ENCODE measurements at regions not wholly inside any gene's neighbourhood (a gene's known extent, or its start where the extent isn't known, plus 50 kb on each side); places are given as distances from the start of the nearest gene placed in this dataset.

DNA sequence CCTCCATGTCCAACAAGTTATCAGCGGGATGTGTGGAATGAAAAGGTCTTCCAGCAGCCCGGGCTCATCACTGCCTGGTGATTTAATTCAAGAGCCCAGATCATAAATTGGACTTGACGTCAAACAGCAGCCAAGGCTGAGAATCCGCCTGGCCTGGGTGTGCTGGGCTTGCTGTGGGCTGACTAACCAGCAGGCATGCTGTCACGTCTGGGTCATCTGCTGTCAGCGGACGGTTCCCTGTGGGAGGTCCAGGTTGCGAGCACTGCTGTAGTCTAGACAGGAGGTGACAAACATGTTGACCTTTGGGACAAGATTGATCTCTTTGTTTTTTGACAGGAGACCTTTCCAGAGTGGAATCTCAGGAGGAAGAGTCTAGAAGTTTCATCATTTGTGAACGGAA is 289.7 kb downstream of the OSTF1 start:
- 44% methylated on average over 9 of the region's 9 CpGs for WGBS
- no peak overlapping the region for H3K9ac ChIP-seq (ENCODE audit: low read depth in 1 of 2, low read length in 2 of 2)
- H3K27me3 ChIP-seq (ENCODE audit: control insufficient read depth in 4 of 4, insufficient read depth in 4 of 4, low read length in 3 of 4): no peaks in the 10 kb centered on the region
- DNase-seq (ENCODE audit: low spot score): no peak
- no peaks in the 10 kb centered on the region for H3K4me1 ChIP-seq (ENCODE audit: control insufficient read depth in 4 of 4, insufficient read depth in 4 of 4, low read length in 3 of 4)
- no peaks in the 10 kb centered on the region for H3K9me3 ChIP-seq (ENCODE audit: control insufficient read depth in 4 of 4, low read length in 3 of 4)
- no peak overlapping the region for H3K4me3 ChIP-seq (ENCODE audit: low read depth in 1 of 3, low read length in 3 of 3)
- H3K36me3 ChIP-seq (ENCODE audit: control insufficient read depth in 4 of 4, insufficient read depth in 3 of 4, low read depth in 1 of 4, low read length in 3 of 4): no peaks in the 10 kb centered on the region
- TF ChIP-seq, protein P1, sequence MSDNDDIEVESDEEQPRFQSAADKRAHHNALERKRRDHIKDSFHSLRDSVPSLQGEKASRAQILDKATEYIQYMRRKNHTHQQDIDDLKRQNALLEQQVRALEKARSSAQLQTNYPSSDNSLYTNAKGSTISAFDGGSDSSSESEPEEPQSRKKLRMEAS (IDR thresholded peaks at IDR 0.05): no peak
- TF ChIP-seq RXRA (IDR thresholded peaks at IDR 0.05): no peak
- TF ChIP-seq NR2F2 (IDR thresholded peaks at IDR 0.05): peak; percentile 38
- no peak overlapping the region for H3K27ac ChIP-seq (ENCODE audit: low read depth in 1 of 2, low read length in 2 of 2)

DNA sequence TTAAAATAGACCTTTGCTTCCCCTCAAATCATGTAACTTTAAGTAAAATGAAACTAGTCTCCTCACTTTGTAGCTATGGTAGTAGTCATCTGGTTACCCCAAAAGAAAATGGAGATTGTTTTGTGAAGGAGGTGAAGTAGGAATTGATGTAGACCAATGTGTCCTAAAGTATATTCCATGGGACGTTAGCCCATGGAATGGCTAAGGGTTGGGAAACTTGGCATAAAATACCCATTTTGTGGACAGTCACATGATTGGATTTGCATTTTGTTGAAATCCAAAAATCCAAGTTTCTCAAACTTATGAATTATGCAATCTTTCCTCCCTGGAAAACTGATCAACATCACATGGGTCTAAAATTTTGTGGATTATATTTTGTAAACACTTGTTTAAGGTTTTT is 290.6 kb downstream of the OSTF1 start:
- Histone ChIP-seq H3K27me3 (ENCODE audit: control insufficient read depth in 4 of 4, insufficient read depth in 4 of 4, low read length in 3 of 4) (no peaks in the 10 kb centered on the region), H3K27ac (ENCODE audit: low read depth in 1 of 2, low read length in 2 of 2) (no peak overlapping the region), H3K4me3 (ENCODE audit: low read depth in 1 of 3, low read length in 3 of 3) (no peak overlapping the region), H3K36me3 (ENCODE audit: control insufficient read depth in 4 of 4, insufficient read depth in 3 of 4, low read depth in 1 of 4, low read length in 3 of 4) (no peaks in the 10 kb centered on the region), H3K4me1 (ENCODE audit: control insufficient read depth in 4 of 4, insufficient read depth in 4 of 4, low read length in 3 of 4) (no peaks in the 10 kb centered on the region), H3K9me3 (ENCODE audit: control insufficient read depth in 4 of 4, low read length in 3 of 4) (no peaks in the 10 kb centered on the region), H3K9ac (ENCODE audit: low read depth in 1 of 2, low read length in 2 of 2) (no peak overlapping the region)
- 59% methylated on average over 1 of the region's 1 CpG for WGBS
- TF ChIP-seq, protein P2, sequence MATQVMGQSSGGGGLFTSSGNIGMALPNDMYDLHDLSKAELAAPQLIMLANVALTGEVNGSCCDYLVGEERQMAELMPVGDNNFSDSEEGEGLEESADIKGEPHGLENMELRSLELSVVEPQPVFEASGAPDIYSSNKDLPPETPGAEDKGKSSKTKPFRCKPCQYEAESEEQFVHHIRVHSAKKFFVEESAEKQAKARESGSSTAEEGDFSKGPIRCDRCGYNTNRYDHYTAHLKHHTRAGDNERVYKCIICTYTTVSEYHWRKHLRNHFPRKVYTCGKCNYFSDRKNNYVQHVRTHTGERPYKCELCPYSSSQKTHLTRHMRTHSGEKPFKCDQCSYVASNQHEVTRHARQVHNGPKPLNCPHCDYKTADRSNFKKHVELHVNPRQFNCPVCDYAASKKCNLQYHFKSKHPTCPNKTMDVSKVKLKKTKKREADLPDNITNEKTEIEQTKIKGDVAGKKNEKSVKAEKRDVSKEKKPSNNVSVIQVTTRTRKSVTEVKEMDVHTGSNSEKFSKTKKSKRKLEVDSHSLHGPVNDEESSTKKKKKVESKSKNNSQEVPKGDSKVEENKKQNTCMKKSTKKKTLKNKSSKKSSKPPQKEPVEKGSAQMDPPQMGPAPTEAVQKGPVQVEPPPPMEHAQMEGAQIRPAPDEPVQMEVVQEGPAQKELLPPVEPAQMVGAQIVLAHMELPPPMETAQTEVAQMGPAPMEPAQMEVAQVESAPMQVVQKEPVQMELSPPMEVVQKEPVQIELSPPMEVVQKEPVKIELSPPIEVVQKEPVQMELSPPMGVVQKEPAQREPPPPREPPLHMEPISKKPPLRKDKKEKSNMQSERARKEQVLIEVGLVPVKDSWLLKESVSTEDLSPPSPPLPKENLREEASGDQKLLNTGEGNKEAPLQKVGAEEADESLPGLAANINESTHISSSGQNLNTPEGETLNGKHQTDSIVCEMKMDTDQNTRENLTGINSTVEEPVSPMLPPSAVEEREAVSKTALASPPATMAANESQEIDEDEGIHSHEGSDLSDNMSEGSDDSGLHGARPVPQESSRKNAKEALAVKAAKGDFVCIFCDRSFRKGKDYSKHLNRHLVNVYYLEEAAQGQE (IDR thresholded peaks at IDR 0.05): no peak
- TF ChIP-seq TAF1 (conservative IDR thresholded peaks at IDR 0.05): no peak
- no peak for TF ChIP-seq YY1 (IDR thresholded peaks at IDR 0.05)
- TF ChIP-seq, protein P3, sequence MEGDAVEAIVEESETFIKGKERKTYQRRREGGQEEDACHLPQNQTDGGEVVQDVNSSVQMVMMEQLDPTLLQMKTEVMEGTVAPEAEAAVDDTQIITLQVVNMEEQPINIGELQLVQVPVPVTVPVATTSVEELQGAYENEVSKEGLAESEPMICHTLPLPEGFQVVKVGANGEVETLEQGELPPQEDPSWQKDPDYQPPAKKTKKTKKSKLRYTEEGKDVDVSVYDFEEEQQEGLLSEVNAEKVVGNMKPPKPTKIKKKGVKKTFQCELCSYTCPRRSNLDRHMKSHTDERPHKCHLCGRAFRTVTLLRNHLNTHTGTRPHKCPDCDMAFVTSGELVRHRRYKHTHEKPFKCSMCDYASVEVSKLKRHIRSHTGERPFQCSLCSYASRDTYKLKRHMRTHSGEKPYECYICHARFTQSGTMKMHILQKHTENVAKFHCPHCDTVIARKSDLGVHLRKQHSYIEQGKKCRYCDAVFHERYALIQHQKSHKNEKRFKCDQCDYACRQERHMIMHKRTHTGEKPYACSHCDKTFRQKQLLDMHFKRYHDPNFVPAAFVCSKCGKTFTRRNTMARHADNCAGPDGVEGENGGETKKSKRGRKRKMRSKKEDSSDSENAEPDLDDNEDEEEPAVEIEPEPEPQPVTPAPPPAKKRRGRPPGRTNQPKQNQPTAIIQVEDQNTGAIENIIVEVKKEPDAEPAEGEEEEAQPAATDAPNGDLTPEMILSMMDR (IDR thresholded peaks at IDR 0.05; ENCODE audit: low read depth, low read length, missing input control): no peak
- no peak for TF ChIP-seq NR2F2 (IDR thresholded peaks at IDR 0.05)
- TF ChIP-seq RAD21 (IDR thresholded peaks at IDR 0.05): no peak
- TF ChIP-seq SP1 (IDR thresholded peaks at IDR 0.05): no peak
- TF ChIP-seq GABPA (IDR thresholded peaks at IDR 0.05 in 1 of 2, conservative IDR thresholded peaks at IDR 0.05 in 1 of 2): no peak
- TF ChIP-seq, protein P4, sequence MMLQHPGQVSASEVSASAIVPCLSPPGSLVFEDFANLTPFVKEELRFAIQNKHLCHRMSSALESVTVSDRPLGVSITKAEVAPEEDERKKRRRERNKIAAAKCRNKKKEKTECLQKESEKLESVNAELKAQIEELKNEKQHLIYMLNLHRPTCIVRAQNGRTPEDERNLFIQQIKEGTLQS (IDR thresholded peaks at IDR 0.05): no peak
- TF ChIP-seq RXRA (IDR thresholded peaks at IDR 0.05): no peak
- TF ChIP-seq HNF4G (IDR thresholded peaks at IDR 0.05): no peak
- TF ChIP-seq, protein P5, sequence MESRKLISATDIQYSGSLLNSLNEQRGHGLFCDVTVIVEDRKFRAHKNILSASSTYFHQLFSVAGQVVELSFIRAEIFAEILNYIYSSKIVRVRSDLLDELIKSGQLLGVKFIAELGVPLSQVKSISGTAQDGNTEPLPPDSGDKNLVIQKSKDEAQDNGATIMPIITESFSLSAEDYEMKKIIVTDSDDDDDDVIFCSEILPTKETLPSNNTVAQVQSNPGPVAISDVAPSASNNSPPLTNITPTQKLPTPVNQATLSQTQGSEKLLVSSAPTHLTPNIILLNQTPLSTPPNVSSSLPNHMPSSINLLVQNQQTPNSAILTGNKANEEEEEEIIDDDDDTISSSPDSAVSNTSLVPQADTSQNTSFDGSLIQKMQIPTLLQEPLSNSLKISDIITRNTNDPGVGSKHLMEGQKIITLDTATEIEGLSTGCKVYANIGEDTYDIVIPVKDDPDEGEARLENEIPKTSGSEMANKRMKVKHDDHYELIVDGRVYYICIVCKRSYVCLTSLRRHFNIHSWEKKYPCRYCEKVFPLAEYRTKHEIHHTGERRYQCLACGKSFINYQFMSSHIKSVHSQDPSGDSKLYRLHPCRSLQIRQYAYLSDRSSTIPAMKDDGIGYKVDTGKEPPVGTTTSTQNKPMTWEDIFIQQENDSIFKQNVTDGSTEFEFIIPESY (IDR thresholded peaks at IDR 0.05): no peak
- TF ChIP-seq HNF4A (conservative IDR thresholded peaks at IDR 0.05): no peak
- TF ChIP-seq, protein P1 (IDR thresholded peaks at IDR 0.05): no peak
- no peak for TF ChIP-seq EGR1 (IDR thresholded peaks at IDR 0.05; ENCODE audit: low read depth in 2 of 2)
- no peak for TF ChIP-seq FOXA1 (IDR thresholded peaks at IDR 0.05)
- no peak for DNase-seq (ENCODE audit: low spot score)

Measured in liver (tissue), 8 donors.